Prostate gland (tissue), 2 donors: ENCODE measurements at regions not wholly inside any gene's neighbourhood (a gene's known extent, or its start where the extent isn't known, plus 50 kb on each side); places are given as distances from the start of the nearest gene placed in this dataset.

Experiments used
- POLR2A ChIP-seq: fragments of 450-650 bp; IDR thresholded peaks from one replicate; pipeline ENCODE4 v1.6.1; 2016; ENCODE audit warnings: antibody characterized with exemption, mild to moderate bottlenecking
- POLR2AphosphoS5 ChIP-seq: sonication (generic); formaldehyde crosslinking; IDR thresholded peaks from one replicate; pipeline ENCODE4 v1.6.1; 2017; ENCODE audit warnings: antibody characterized with exemption
- TF ChIP-seq, protein P1 (sequence below), 4 experiments: fragments of 200-600 bp in 2 of 4; fragments of 450-650 bp in 2 of 4; sonication (generic) in 2 of 4; IDR thresholded peaks; 1 replicate in 3 of 4; 2 replicates in 1 of 4; pipeline ENCODE4 v1.5.1; 2016 to 2019; ENCODE audit warnings: antibody characterized with exemption in 4 of 4, mild to moderate bottlenecking in 2 of 4, moderate library complexity in 2 of 4

- TF ChIP-seq, protein P1, sequence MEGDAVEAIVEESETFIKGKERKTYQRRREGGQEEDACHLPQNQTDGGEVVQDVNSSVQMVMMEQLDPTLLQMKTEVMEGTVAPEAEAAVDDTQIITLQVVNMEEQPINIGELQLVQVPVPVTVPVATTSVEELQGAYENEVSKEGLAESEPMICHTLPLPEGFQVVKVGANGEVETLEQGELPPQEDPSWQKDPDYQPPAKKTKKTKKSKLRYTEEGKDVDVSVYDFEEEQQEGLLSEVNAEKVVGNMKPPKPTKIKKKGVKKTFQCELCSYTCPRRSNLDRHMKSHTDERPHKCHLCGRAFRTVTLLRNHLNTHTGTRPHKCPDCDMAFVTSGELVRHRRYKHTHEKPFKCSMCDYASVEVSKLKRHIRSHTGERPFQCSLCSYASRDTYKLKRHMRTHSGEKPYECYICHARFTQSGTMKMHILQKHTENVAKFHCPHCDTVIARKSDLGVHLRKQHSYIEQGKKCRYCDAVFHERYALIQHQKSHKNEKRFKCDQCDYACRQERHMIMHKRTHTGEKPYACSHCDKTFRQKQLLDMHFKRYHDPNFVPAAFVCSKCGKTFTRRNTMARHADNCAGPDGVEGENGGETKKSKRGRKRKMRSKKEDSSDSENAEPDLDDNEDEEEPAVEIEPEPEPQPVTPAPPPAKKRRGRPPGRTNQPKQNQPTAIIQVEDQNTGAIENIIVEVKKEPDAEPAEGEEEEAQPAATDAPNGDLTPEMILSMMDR (IDR thresholded peaks at IDR 0.05): no peak
- TF ChIP-seq POLR2A: no peak
- no peak for TF ChIP-seq POLR2AphosphoS5
Observed at GRCh38 chr16:79363484-79363883, 237.1 kb downstream of the MAF start.
